GM19351 (cell line): ENCODE measurements at regions not wholly inside any gene's neighbourhood (a gene's known extent, or its start where the extent isn't known, plus 50 kb on each side); places are given as distances from the start of the nearest gene placed in this dataset.

ENCODE experiments used
- ATAC-seq: cut with Tn5 transposase; IDR thresholded peaks from one replicate; pipeline ENCODE4 v1.9.1; 2021; ENCODE audit warnings: mild to moderate bottlenecking, moderate library complexity; ENCODE audit not compliant: unreplicated experiment

DNA sequence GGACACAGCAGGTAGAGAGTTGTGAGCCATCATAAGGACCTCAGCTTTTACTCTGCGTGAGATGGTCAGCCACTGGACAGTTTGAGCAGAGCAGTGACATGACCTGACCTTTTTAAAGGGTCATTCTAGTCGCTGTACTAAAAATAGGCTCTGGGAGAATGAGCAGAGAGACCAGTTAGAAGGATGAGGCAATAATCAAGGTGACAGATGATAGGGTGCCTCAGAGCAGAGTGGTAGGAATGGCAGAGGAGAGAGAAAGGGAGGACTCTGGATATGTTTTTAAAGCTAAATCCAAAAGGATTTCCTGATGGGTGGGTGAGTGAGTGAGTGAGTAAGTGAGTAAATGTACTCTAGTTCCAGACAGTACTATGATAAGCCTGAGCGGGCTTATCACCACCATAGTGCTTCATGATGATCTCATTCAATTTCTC is 83.6 kb upstream of the ARHGAP5 start:
- ATAC-seq: no peak

- no peak for ATAC-seq
These were observed 82.6 kb upstream of the ARHGAP5 start for GRCh38 chr14:31994391-31995033.

DNA sequence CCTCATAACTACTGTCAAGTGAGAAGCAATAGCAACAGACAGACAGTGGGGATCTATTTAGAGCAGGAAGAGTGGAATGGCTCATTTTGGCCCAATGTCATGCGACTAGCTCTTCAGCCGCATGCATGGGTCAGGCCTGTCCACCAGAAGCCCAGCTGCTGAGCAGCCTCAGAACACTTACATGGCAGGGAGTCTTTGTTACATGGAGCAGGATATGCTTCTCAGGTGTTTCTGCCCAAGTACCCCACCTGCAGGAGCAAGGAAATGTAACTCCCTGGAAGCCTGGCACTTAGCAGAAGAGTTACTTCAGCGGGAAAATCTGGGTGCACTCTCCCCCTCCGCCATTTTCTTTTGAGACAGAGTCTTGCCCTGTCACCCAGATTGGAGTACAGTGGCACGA is 73.5 kb upstream of the ARHGAP5 start:
- ATAC-seq: no peak

- no peak for ATAC-seq
These were observed 72.8 kb upstream of the ARHGAP5 start for GRCh38 chr14:32004300-32004699.

DNA sequence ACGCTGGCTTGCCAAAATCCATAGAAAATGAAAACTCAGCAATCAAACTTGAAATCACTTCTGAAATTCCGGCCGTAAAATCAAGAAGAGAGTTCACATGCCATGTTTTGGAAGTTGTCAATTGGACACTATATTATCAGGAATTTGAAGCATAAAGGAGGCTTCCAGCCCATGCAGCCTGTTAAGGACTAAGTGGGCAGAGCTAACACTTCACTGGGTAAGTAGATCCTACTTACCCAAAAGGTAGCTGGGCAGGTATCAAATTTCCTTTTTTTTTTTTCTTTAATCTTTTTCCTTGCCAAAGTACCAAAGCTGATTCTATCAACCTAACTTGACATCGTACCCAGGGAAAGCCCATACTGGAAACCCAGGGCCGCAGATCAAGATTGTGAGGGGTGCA is 71.5 kb upstream of the ARHGAP5 start:
- no peak for ATAC-seq

DNA sequence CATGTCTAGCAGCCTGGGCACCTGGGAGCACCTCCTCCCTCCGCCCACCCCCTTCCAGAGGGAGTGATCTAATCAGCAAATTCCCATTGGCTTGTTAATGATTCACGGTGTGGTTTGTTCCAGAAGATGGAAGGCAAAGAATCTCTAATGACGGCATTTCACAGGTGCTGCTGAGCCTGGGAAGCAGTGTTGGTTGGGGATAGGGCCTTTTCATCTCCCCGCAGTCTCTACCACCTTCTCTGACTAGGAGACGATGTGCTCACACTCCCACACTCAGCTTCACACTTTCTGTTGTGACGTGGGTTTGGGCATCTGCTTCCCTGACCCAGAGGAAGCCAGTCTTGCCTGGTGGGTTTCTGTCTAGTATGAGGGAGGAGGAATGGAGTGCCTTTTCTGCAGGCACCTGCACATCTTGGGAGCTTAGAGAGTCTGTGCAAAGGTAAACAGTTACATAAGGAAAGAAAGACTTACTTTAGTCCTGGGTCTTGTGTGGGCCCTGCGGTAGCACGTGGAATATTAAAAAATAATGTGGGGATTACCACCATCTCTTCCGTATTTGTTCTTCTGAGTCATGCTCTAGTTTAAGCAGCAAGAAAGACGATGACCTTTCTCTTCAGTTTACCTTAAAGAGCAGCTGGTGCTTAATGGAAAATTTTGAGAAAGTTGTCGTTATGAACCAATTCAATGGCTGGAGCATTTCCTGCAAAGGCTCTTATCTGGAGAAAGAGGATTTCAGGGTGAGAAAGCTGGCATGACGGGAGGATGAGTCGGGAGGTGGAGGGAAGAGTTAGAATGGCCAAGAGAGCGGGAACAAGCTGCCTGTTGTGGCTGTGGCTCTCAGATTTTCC is 70.6 kb upstream of the ARHGAP5 start:
- peak; percentile 68 for ATAC-seq

- no peak for ATAC-seq
These were observed 69.2 kb upstream of the ARHGAP5 start for GRCh38 chr14:32007755-32008362.

- no peak for ATAC-seq
These were observed 68.4 kb upstream of the ARHGAP5 start for GRCh38 chr14:32008602-32009193.

GRCh38 chr14:32009221-32009975 is 67.7 kb upstream of the ARHGAP5 start:
- ATAC-seq: no peak

DNA sequence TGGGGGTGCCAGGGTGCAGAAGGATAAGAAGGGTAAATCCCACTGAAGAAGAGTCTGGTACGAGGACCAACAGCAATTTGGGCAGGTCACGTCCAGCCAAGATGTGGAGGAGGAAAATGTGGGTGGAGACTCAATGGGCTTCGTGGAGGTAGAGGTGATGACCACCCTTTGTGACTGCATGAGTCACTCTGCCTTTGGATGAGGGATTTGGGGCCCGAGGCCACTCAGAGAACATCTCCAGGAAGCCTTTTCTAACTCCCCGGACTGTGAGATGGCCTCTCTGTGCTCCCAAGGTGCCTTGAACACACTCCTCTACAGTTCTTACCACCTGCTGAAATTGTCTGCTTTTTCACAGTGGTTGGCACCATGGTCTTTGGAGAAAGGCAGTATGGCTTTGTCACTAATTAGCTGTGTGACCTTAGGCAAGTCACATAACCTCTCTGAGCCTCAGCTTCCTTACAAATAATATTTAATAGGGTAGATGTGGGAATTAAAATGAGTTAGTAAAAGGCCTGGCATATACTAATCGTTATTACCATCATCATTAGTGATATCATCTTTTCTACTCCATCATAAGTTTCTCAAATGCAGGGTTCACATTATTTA is 67.0 kb upstream of the ARHGAP5 start:
- ATAC-seq: no peak

DNA sequence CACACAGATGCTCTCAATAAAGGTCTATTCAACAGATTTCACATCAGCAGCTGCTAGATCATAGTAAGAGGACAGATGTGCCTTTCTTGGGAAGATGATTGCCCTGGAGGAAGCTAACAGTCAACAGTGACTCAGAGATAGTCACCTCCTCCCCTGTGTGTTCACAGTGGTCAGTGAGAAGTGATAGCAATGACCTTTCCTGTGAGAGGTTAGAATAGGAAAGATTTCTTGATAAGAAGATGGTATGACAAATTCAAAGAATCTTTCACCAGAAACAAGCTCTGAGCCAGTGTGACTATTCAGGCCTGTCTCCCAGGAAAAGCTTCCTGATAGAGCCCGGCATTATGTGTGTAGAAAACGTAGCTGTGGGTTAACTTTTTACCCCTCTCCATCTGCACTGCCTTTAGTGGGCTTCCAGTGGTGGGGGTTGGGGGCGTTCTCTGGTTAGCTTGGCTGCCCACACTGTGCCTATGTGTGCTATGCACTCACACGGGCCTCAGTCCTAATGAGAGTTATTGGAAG is 66.4 kb upstream of the ARHGAP5 start:
- no peak for ATAC-seq

DNA sequence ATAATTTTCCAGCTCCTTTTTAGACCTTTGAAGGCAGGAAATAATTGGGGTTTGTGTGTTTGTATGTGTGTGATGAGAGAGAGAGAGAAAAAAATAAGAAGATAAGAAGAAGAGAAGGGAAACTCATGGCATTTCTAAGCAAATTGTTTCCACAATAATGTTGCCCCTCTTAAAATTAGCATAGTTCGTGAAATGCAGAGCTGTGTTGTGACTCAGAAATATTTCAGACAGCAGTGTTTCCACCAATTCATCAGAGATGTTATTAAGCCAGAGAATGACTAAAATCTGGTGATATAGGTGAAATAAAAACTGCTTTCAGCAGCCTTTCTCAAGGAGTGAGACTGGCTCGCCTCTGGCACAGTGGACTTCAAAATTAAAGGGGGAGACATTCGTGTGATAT is 65.9 kb upstream of the ARHGAP5 start:
- no peak for ATAC-seq

DNA sequence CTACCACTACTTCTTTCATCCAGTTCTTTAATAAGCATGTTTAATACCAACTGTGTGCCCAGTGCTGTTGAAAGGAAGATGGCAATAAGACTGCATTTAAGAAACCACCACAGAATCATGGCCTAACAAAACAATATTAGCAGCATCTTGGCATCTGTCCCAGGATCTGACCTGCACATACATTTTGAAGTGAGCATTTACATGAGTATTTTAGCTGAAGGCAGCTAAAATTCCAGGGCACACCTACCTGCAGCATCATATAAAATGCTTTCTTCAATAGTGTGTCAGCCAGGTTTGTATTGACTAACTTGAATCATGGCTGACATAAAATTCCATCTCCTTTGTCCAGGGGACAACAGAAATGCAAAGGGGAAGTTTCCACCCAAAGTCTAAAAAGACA is 65.0 kb upstream of the ARHGAP5 start:
- ATAC-seq: no peak

DNA sequence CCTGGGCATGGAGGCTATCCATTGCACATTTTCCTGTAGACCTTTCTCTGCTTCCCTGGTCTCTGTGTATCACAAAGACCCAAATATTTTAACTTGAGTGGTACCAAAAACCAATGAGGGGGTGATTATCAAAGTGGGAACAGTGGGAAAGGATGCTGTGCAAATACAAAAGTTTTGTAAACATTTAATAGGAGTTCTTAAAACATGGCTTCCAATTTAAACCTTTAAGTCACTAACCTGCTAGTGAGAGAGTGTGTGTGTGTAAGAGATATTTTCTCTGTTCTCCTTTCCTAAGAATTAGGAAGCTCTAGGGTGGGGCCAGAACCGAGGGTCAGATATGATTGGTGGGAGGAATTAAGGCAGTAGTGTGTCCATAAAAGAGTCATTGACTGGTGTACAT is 64.5 kb upstream of the ARHGAP5 start:
- ATAC-seq: no peak

- no peak for ATAC-seq
These were observed 64.0 kb upstream of the ARHGAP5 start for GRCh38 chr14:32013083-32013482.

GRCh38 chr14:32014057-32014456 is 63.0 kb upstream of the ARHGAP5 start:
- no peak for ATAC-seq

DNA sequence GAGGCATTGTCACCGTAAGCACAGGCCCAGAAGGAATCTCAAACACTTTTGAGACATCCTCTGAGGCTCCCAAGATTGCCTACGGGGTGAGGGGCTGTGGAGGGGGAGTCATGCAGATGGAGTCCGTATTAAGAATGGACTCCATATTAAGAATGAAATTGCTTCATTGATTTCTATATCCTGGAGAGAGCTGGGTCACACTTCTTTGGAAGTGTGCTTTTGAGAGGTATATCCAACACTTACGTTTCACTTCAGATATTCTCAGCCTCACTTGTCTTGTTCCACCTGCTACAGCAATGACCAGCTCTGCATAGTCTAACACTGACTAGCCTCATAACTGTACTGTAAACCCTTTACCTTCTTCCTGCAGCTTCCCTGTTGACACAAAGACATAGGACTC is 62.6 kb upstream of the ARHGAP5 start:
- no peak for ATAC-seq

DNA sequence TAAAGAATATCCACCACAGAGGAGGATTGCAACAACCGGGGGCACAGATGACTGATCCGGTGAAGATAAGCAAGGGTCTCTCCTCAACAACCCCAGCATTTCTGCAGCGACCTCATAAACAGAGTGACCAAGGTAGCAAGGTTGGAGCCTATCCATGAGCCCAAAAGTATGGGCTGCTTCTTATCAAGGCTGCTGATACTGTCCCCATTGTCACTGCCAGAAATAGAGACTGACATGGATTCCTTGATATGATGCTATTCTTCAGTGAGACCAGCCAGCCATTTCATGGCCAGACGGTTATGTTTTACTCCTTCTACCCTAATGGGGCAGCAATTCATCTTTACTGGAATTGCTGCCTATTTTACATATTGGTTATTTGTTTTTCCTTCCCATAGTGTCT is 61.9 kb upstream of the ARHGAP5 start:
- no peak for ATAC-seq

DNA sequence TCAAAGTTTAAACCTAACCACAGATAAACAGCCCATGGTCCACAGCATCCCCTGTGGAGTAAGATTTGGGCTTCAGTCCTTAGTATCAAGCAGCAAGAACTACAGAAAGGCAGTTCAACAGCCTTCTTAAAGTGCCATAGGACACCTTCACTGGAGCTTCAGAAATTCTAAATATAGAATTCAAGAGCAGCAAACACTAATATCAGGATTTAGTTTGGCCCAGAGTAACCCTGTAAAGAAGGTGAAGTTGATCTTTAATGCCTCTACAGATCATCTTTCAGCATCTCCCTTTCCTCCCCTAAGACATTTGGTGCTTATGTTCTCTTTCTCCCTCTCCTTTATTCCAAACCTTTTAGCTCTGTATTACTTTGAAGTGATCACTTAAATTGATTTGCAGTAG is 59.5 kb upstream of the ARHGAP5 start:
- no peak for ATAC-seq

- ATAC-seq: no peak
These were observed 58.6 kb upstream of the ARHGAP5 start for GRCh38 chr14:32018391-32019092.
